ENCODE measurements at regions not wholly inside any gene's neighbourhood (a gene's known extent, or its start where the extent isn't known, plus 50 kb on each side); places are given as distances from the start of the nearest gene placed in this dataset.

DNA sequence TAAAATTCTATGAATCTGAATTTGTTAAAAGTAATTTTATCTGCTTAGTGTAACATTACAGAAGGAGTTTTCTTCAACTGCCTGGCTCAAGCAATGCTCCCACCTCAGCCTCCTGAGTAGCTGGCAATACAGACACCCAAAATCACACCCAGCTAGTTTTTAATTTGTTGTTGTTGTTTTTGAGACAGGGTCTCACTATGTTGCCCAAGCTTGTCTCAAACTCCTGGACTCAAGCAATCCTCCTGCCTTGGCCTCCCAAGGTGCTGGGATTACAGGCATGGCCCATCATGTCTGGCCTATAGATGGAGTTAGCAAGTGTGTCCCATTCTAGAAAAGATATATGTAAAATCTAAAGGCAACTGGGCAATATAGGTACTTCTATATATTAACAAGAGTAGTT lies 1580.4 kb upstream of the PRR20A start:
- Histone ChIP-seq H3K36me3 (no peaks in the 10 kb centered on the region), H3K4me1 (no peaks in the 10 kb centered on the region), H3K27ac (replicated peaks in 1 of 4) (no peak overlapping the region), H3K27me3 (no peaks in the 10 kb centered on the region), H3K9me3 (peaks cover 0 to 3% (median 0%) of the 10 kb centered on the region in 4 donors), H3K4me3 (no peak overlapping the region)
- TF ChIP-seq, protein P1, sequence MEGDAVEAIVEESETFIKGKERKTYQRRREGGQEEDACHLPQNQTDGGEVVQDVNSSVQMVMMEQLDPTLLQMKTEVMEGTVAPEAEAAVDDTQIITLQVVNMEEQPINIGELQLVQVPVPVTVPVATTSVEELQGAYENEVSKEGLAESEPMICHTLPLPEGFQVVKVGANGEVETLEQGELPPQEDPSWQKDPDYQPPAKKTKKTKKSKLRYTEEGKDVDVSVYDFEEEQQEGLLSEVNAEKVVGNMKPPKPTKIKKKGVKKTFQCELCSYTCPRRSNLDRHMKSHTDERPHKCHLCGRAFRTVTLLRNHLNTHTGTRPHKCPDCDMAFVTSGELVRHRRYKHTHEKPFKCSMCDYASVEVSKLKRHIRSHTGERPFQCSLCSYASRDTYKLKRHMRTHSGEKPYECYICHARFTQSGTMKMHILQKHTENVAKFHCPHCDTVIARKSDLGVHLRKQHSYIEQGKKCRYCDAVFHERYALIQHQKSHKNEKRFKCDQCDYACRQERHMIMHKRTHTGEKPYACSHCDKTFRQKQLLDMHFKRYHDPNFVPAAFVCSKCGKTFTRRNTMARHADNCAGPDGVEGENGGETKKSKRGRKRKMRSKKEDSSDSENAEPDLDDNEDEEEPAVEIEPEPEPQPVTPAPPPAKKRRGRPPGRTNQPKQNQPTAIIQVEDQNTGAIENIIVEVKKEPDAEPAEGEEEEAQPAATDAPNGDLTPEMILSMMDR (IDR thresholded peaks at IDR 0.05): no peak
- no peak for TF ChIP-seq POLR2A (IDR thresholded peaks at IDR 0.05; ENCODE audit: low read depth)
- no peak for TF ChIP-seq POLR2AphosphoS5 (IDR thresholded peaks at IDR 0.05)
- TF ChIP-seq EP300 (IDR thresholded peaks at IDR 0.05): no peak
- DNase-seq (ENCODE audit: extremely low spot score): no peak
- intact Hi-C loops (cut with DNase I): no loop called here

DNA sequence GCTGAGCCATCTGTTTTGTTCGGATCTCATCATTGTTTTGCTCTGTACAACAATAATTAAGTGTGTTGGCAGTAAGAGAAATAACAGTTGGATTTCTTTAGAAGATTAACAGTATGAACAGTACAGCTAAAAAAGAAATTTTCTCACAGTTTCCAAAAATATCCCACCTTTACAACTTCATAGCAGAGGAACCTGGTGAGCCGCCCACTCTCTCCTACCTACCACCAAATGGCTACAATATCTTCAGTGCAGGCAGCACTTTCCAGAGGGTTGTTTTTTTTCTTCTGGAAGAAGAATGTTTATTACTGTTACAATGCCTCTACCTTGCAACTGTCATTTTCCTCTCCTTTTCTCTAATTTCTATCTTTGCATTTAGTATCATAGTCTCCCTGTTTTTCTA lies 1577.5 kb upstream of the PRR20A start:
- intact Hi-C loops (cut with DNase I): no loop called here
- Histone ChIP-seq H3K27ac (replicated peaks in 1 of 4) (no peak overlapping the region), H3K27me3 (no peaks in the 10 kb centered on the region), H3K9me3 (no peaks in the 10 kb centered on the region), H3K4me3 (no peak overlapping the region), H3K36me3 (no peaks in the 10 kb centered on the region), H3K4me1 (no peaks in the 10 kb centered on the region)
- TF ChIP-seq POLR2A (IDR thresholded peaks at IDR 0.05; ENCODE audit: low read depth) (no peak), POLR2AphosphoS5 (IDR thresholded peaks at IDR 0.05) (no peak), EP300 (IDR thresholded peaks at IDR 0.05) (no peak)
- TF ChIP-seq, protein P1 (IDR thresholded peaks at IDR 0.05): no peak
- WGBS: 71% methylated on average over 2 of the region's 2 CpGs
- DNase-seq (ENCODE audit: extremely low spot score): no peak

DNA sequence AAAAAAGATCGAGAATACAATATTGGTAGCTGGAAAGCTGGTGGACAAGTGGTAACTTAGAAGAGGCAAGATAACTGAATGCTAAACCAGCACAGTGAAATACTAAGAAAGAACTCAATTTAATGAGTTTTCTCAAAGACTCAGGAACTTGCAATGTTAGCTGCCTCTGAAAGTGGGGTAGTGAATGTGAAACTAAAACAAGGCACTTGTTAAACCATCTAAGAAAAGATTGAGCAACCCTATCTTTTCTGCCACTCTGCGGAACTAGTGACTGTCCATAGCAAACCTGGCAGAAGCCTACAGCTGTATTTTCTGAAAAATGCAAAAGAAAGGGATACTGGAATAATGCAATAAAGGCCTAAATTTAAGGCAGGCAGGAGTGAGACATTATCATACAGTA lies 1574.4 kb upstream of the PRR20A start:
- intact Hi-C loops (cut with DNase I): no loop called here
- 93% methylated on average over 2 of the region's 2 CpGs for WGBS
- H3K4me1 ChIP-seq: no peaks in the 10 kb centered on the region
- no peaks in the 10 kb centered on the region for H3K36me3 ChIP-seq
- no peak overlapping the region for H3K4me3 ChIP-seq
- no peaks in the 10 kb centered on the region for H3K9me3 ChIP-seq
- no peak for TF ChIP-seq POLR2AphosphoS5 (IDR thresholded peaks at IDR 0.05)
- TF ChIP-seq, protein P1 (IDR thresholded peaks at IDR 0.05): no peak
- no peak overlapping the region for H3K27ac ChIP-seq (replicated peaks in 1 of 4)
- no peaks in the 10 kb centered on the region for H3K27me3 ChIP-seq
- DNase-seq (ENCODE audit: extremely low spot score): no peak

DNA sequence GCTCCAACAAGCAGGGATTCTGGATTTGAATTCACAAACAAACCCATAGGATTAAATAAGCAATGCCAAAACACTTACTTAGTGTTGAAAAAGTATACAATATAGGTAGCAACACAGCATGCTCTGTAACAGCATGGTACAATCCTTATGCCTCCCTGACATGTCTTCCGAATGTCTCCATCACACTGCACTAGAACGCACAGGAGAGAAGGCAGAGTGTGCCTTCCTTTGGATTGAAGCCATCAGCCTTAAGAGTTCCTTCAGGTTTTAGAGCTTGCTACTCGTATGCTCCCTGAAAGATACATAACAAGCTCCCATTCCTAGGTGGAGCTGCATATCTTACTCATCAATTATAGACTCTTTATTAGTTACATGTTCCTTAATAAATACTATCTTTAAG lies 1573.9 kb upstream of the PRR20A start:
- H3K4me3 ChIP-seq: no peak overlapping the region
- 77% methylated on average over 3 of the region's 3 CpGs for WGBS
- no peaks in the 10 kb centered on the region for H3K4me1 ChIP-seq
- no peak for TF ChIP-seq POLR2AphosphoS5 (IDR thresholded peaks at IDR 0.05)
- no peak for TF ChIP-seq POLR2A (IDR thresholded peaks at IDR 0.05; ENCODE audit: low read depth)
- TF ChIP-seq, protein P1 (IDR thresholded peaks at IDR 0.05): no peak
- TF ChIP-seq EP300 (IDR thresholded peaks at IDR 0.05): no peak
- no peaks in the 10 kb centered on the region for H3K36me3 ChIP-seq
- no peaks in the 10 kb centered on the region for H3K27me3 ChIP-seq
- no peaks in the 10 kb centered on the region for H3K9me3 ChIP-seq
- intact Hi-C loops (cut with DNase I): no loop called here
- no peak overlapping the region for H3K27ac ChIP-seq (replicated peaks in 1 of 4)
- no peak for DNase-seq (ENCODE audit: extremely low spot score)

DNA sequence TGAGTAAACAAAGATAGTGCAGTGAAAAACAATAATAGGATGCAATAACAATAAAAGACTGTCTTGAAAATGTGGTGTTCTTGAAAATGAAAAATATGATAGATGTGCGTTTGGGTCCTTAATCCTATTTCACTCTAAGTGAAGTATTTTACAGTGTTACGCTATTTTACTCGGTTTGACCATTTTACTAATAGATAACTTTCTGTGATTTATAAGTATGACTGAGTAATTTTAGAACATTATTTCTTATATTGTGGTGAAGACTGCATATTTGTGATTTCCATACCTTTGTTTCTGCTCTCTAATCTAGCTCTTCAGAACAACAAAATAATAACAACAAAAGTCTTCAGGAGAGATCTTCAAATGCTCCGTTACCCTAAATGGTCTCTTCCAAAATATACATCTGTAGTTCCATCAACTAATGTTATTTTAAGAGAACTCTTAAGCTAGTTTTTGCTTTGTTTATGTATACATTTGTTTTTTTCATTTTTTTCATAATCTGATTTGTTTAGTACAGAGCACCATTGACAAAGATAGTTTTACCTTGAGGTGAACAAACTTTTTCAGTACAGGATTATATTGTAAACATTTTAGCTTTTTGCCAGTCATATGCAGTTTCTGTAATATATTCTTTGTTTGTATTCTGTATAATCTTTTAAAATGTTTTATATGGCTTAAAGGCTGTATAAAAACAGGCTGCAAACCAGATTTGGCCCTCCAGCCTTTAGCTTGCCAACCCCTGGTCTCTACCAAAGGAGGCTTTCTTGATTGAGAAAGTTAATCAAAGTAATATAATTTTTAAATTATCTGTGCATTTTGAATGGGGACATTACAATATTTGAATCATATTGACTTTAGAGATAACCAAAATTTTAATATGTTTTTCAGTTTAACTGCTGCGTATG lies 1572.7 kb upstream of the PRR20A start:
- intact Hi-C loops (cut with DNase I): no loop called here
- 75% methylated on average over 5 of the region's 5 CpGs for WGBS

More for the DNA sequence above, 1572.7 kb upstream of the PRR20A start:
- H3K9me3 ChIP-seq: no peaks in the 10 kb centered on the region
- no peak for TF ChIP-seq POLR2A (IDR thresholded peaks at IDR 0.05; ENCODE audit: low read depth)
- TF ChIP-seq, protein P1 (IDR thresholded peaks at IDR 0.05): no peak
- no peak for TF ChIP-seq POLR2AphosphoS5 (IDR thresholded peaks at IDR 0.05)
- no peak for TF ChIP-seq EP300 (IDR thresholded peaks at IDR 0.05)
- H3K27ac ChIP-seq (replicated peaks in 1 of 4): no peak overlapping the region
- no peaks in the 10 kb centered on the region for H3K4me1 ChIP-seq
- H3K4me3 ChIP-seq: no peak overlapping the region
- no peak for DNase-seq (ENCODE audit: extremely low spot score)
- no peaks in the 10 kb centered on the region for H3K36me3 ChIP-seq
- no peaks in the 10 kb centered on the region for H3K27me3 ChIP-seq

Measured in esophagus muscularis mucosa (tissue), 4 donors.